ENCODE measurements at regions not wholly inside any gene's neighbourhood (a gene's known extent, or its start where the extent isn't known, plus 50 kb on each side); places are given as distances from the start of the nearest gene placed in this dataset.
"Not testable (repeated sequence)": the region's sequence is repeated elsewhere in the genome, so short reads cannot be mapped to it uniquely, and the experiment has no call there.

GRCh38 chr5:50606179-50606578 is 60.3 kb upstream of the PARP8 start:
- in situ Hi-C loops (cut with HindIII; ENCODE audit: low pct_unique_long_range_greater_than_20kb, low sequenced_read_pairs): no loop called here
- no peak for TF ChIP-seq JUND (IDR thresholded peaks at IDR 0.05; ENCODE audit: low read depth)
- DNase-seq (ENCODE audit: low read depth in 1 of 2, low spot score in 1 of 2): no peak

- DNase-seq (ENCODE audit: low read depth in 1 of 2, low spot score in 1 of 2); in situ Hi-C loops (cut with HindIII; ENCODE audit: low pct_unique_long_range_greater_than_20kb, low sequenced_read_pairs): not testable (repeated sequence)
Measured at GRCh38 chr5:50607456-50607855, 59.0 kb upstream of the PARP8 start.

- DNase-seq (ENCODE audit: low read depth in 1 of 2, low spot score in 1 of 2); in situ Hi-C loops (cut with HindIII; ENCODE audit: low pct_unique_long_range_greater_than_20kb, low sequenced_read_pairs): not testable (repeated sequence)
Measured at GRCh38 chr5:50607953-50608705, 58.3 kb upstream of the PARP8 start.

- in situ Hi-C loops (cut with HindIII; ENCODE audit: low pct_unique_long_range_greater_than_20kb, low sequenced_read_pairs); DNase-seq (ENCODE audit: low read depth in 1 of 2, low spot score in 1 of 2): not testable (repeated sequence)
Measured at GRCh38 chr5:50613057-50613456, 53.4 kb upstream of the PARP8 start.

Data from T47D (cell line).